ENCODE measurements at regions not wholly inside any gene's neighbourhood (a gene's known extent, or its start where the extent isn't known, plus 50 kb on each side); places are given as distances from the start of the nearest gene placed in this dataset.

- Histone ChIP-seq H3K27me3 (no peaks in the 10 kb centered on the region), H3K4me3 (no peak overlapping the region), H3K4me1 (no peaks in the 10 kb centered on the region), H3K27ac (no peak overlapping the region), H3K9me3 (peaks cover 0 to 1% of the 10 kb centered on the region in 2 donors), H3K36me3 (no peaks in the 10 kb centered on the region)
- TF ChIP-seq CTCF (IDR thresholded peaks at IDR 0.05) = no peak
- DNase-seq (ENCODE audit: low spot score in 2 of 2) = no peak
- intact Hi-C loops (cut with DNase I) = no loop called here
Observed at GRCh38 chr16:11445486-11445885, 100.2 kb downstream of the RMI2 start.

- H3K36me3 ChIP-seq = no peaks in the 10 kb centered on the region
- no peaks in the 10 kb centered on the region for H3K4me1 ChIP-seq
- H3K27ac ChIP-seq = no peak overlapping the region
- TF ChIP-seq CTCF (IDR thresholded peaks at IDR 0.05) = no peak
- no peak overlapping the region for H3K4me3 ChIP-seq
- DNase-seq (ENCODE audit: low spot score in 2 of 2) = no peak
- H3K27me3 ChIP-seq = no peaks in the 10 kb centered on the region
- intact Hi-C loops (cut with DNase I) = no loop called here
- H3K9me3 ChIP-seq = no peaks in the 10 kb centered on the region
Observed at GRCh38 chr16:11446566-11447119, 101.4 kb downstream of the RMI2 start.

DNA sequence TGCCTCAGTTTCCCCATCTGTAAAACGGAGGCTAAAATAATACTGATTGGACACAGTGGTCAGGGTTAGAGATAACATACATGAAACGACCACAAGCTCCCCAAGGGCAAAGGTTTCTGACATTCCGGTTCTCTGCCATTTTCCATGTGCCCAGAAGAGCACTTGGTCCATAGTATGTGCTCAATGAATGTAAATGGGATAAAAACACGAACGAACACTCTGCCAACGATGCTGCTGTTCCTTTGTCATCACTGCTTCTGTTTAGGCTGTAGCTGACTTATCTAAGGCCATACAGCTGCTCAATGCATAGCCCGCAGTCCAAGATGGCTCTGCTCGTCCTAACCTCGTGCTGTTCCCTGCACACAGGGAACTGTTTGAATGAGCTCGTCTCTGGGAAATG, 102.0 kb downstream of the RMI2 start:
- H3K27me3 ChIP-seq = no peaks in the 10 kb centered on the region
- peaks cover 0 to under 1% of the 10 kb centered on the region in 2 donors for H3K4me1 ChIP-seq
- intact Hi-C loops (cut with DNase I) = no loop called here
- no peaks in the 10 kb centered on the region for H3K36me3 ChIP-seq
- H3K9me3 ChIP-seq = no peaks in the 10 kb centered on the region
- no peak for DNase-seq (ENCODE audit: low spot score in 2 of 2)
- no peak for TF ChIP-seq CTCF (IDR thresholded peaks at IDR 0.05)
- no peak overlapping the region for H3K27ac ChIP-seq
- no peak overlapping the region for H3K4me3 ChIP-seq

DNA sequence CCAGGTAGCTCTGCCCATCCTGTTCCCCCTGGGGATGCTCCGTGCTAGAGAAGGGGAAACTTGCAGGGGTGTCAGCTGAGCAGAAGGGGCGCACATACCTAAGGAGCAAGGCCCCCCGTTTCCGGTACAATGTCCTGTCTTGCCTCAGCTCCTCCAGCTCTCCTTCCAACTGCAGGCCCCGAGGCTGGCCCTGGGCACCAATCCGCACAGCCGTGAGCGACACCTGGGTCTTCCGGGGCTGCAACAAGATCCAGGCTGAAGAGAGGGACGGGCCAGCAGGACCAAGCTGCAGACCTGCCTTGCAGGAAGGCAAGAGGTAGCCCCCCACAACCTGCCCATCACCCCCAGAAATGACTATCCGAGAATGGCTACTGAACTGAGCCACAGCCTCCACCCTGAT, 102.6 kb downstream of the RMI2 start:
- Histone ChIP-seq H3K4me3 (no peak overlapping the region), H3K27ac (no peak overlapping the region), H3K4me1 (peaks cover 3% of the 10 kb centered on the region in 2 donors), H3K36me3 (no peaks in the 10 kb centered on the region), H3K27me3 (no peaks in the 10 kb centered on the region), H3K9me3 (no peaks in the 10 kb centered on the region)
- intact Hi-C loops (cut with DNase I) = no loop called here
- DNase-seq (ENCODE audit: low spot score in 2 of 2) = no peak
- no peak for TF ChIP-seq CTCF (IDR thresholded peaks at IDR 0.05)

DNA sequence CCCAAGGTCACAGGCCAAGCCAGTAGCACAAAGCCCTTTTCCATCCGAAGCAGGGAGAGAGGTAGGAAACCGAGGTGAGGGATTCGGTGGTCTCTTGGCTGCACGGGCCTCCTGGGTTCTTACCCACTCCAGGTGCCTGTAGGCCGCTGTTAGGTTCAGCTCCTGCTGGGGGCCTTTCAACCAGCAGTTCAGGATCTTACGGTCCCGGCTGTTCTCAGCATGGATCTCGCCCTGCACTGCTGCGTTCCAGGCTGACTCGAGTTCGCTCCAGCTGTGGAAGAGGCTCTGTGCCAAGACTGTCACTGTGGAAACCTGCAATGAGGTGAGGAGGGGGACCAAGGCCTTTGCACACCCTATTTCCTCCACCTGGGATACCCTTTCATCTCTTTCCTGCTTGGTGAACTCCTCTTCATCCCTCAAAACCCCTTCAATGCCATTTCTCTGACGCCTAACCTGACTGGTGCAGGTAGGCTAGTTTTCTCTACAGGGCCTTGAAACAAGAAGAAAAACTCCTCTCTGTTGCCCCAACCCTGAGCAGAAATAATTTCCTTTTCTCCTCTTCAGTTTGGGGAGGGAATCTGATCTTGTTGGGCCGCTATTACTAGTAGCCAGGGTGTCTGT, 103.6 kb downstream of the RMI2 start:
- H3K27ac ChIP-seq = no peak overlapping the region
- H3K4me3 ChIP-seq = no peak overlapping the region
- DNase-seq (ENCODE audit: low spot score in 2 of 2) = no peak
- no peak for TF ChIP-seq CTCF (IDR thresholded peaks at IDR 0.05)
- H3K4me1 ChIP-seq = peaks cover 3 to 7% of the 10 kb centered on the region in 2 donors
- H3K36me3 ChIP-seq = no peaks in the 10 kb centered on the region
- H3K27me3 ChIP-seq = no peaks in the 10 kb centered on the region
- H3K9me3 ChIP-seq = no peaks in the 10 kb centered on the region
- intact Hi-C loops (cut with DNase I) = no loop called here

Data from ascending aorta (tissue), 2 donors.